NCI-H226 (cell line): ENCODE measurements at regions not wholly inside any gene's neighbourhood (a gene's known extent, or its start where the extent isn't known, plus 50 kb on each side); places are given as distances from the start of the nearest gene placed in this dataset.
A peak's percentile ranks its signal among the peaks of the same experiment; 100 is the strongest.
"Not testable (repeated sequence)": the region's sequence is repeated elsewhere in the genome, so short reads cannot be mapped to it uniquely, and the experiment has no call there.

ENCODE experiments used
- DNase-seq: peaks from one replicate; pipeline ENCODE4 v3.0.0-alpha.2; 2015

- DNase-seq, result no peak
These were observed 136.3 kb upstream of the ESR1 start for GRCh38 chr6:151671195-151671594.

- no peak for DNase-seq
These were observed 132.9 kb upstream of the ESR1 start for GRCh38 chr6:151674578-151674977.

- DNase-seq, result peak; percentile 16
These were observed 131.6 kb upstream of the ESR1 start for GRCh38 chr6:151675746-151676459.

GRCh38 chr6:151676460-151676945, 131.0 kb upstream of the ESR1 start:
- no peak for DNase-seq

GRCh38 chr6:151677404-151677803, 130.1 kb upstream of the ESR1 start:
- no peak for DNase-seq

GRCh38 chr6:151679081-151679480, 128.4 kb upstream of the ESR1 start:
- DNase-seq, result no peak

GRCh38 chr6:151679941-151680340, 127.5 kb upstream of the ESR1 start:
- no peak for DNase-seq

GRCh38 chr6:151680846-151681432, 126.5 kb upstream of the ESR1 start:
- DNase-seq, result no peak

- DNase-seq, result no peak
These were observed 125.9 kb upstream of the ESR1 start for GRCh38 chr6:151681433-151682059.

GRCh38 chr6:151682251-151682650, 125.2 kb upstream of the ESR1 start:
- DNase-seq, result no peak

- no peak for DNase-seq
These were observed 124.6 kb upstream of the ESR1 start for GRCh38 chr6:151682922-151683321.

- DNase-seq, result no peak
These were observed 124.1 kb upstream of the ESR1 start for GRCh38 chr6:151683381-151683780.

GRCh38 chr6:151689499-151690201, 117.8 kb upstream of the ESR1 start:
- DNase-seq, result no peak

- DNase-seq, result no peak
These were observed 117.2 kb upstream of the ESR1 start for GRCh38 chr6:151690303-151690702.

- no peak for DNase-seq
These were observed 116.5 kb upstream of the ESR1 start for GRCh38 chr6:151690768-151691562.

GRCh38 chr6:151692216-151692615, 115.3 kb upstream of the ESR1 start:
- DNase-seq, result no peak

- DNase-seq, result no peak
These were observed 114.1 kb upstream of the ESR1 start for GRCh38 chr6:151693366-151693765.

GRCh38 chr6:151695156-151695555, 112.3 kb upstream of the ESR1 start:
- DNase-seq, result no peak

GRCh38 chr6:151696302-151696701, 111.2 kb upstream of the ESR1 start:
- DNase-seq, result not testable (repeated sequence)

GRCh38 chr6:151698931-151699700, 108.4 kb upstream of the ESR1 start:
- no peak for DNase-seq

- no peak for DNase-seq
These were observed 107.8 kb upstream of the ESR1 start for GRCh38 chr6:151699719-151700118.
